Transverse colon (tissue), 4 donors: ENCODE measurements at regions not wholly inside any gene's neighbourhood (a gene's known extent, or its start where the extent isn't known, plus 50 kb on each side); places are given as distances from the start of the nearest gene placed in this dataset.

Source experiments
- DNase-seq: peaks from one replicate; pipeline ENCODE4 v3.0.0-alpha.2; 2019
- H3K27ac ChIP-seq, 4 donors: fragments of 200-600 bp; sonication (generic); 2 replicates each; pipeline ENCODE4 v1.5.1; 2016 to 2018; ENCODE audit warnings: inconsistent platforms in 4 of 4
- H3K27me3 ChIP-seq: fragments of 200-600 bp; sonication (generic); 2 replicates; pipeline ENCODE4 v1.5.1; 2017; ENCODE audit warnings: inconsistent platforms
- H3K36me3 ChIP-seq, 4 donors: fragments of 200-600 bp; sonication (generic); 2 replicates each; pipeline ENCODE4 v1.5.1; 2017 to 2019; ENCODE audit warnings: inconsistent platforms in 4 of 4
- H3K4me1 ChIP-seq, 4 donors: fragments of 200-600 bp; sonication (generic); 2 replicates each; pipeline ENCODE4 v1.5.1; 2017 to 2020; ENCODE audit warnings: inconsistent platforms in 4 of 4
- H3K4me3 ChIP-seq, 4 donors: fragments of 200-600 bp; sonication (generic); 1 replicate in 1 of 4; 2 replicates in 3 of 4; pipeline versions ENCODE4 v1.5.1 to v1.6.1; 2017 to 2019; ENCODE audit warnings: inconsistent platforms in 4 of 4
- H3K9me3 ChIP-seq, 2 donors: fragments of 200-600 bp; sonication (generic); 2 replicates each; pipeline ENCODE4 v1.5.1; 2017 to 2019; ENCODE audit warnings: inconsistent platforms in 2 of 2
- CTCF ChIP-seq, 5 experiments: fragments of 200-600 bp in 3 of 5; fragments of 450-650 bp in 2 of 5; sonication (generic) in 3 of 5; IDR thresholded peaks; 1 replicate in 2 of 5; 2 replicates in 3 of 5; pipeline ENCODE4 v1.5.1; 2016 to 2017; ENCODE audit warnings: antibody characterized with exemption in 5 of 5, inconsistent platforms in 3 of 5, mild to moderate bottlenecking in 2 of 5, moderate library complexity in 1 of 5
- EP300 ChIP-seq: sonication (generic); formaldehyde crosslinking; IDR thresholded peaks from one replicate; pipeline ENCODE4 v1.6.1; 2017; ENCODE audit warnings: antibody characterized with exemption, low read depth
- POLR2A ChIP-seq: fragments of 450-650 bp; IDR thresholded peaks from one replicate; pipeline ENCODE4 v1.6.1; 2016; ENCODE audit warnings: antibody characterized with exemption, mild to moderate bottlenecking, moderate library complexity
- POLR2AphosphoS5 ChIP-seq, 3 donors: sonication (generic); formaldehyde crosslinking; IDR thresholded peaks; one replicate each; pipeline ENCODE4 v1.6.1; 2016; ENCODE audit warnings: antibody characterized with exemption in 3 of 3
- WGBS, 2 donors: methylation state at CpG; one replicate each; pipeline ENCODE4 v1.1.5; 2018; ENCODE audit warnings: low coverage in 1 of 2; 5-methylcytosine and 5-hydroxymethylcytosine counted together
- in situ Hi-C, 4 donors: fragments of 200-750 bp; cut with MboI; loops; one replicate each; pipeline versions ENCODE4 v1.15.0 to v1.15.1; 2017; ENCODE audit warnings: low sequenced_read_pairs in 3 of 4, low pct_ligation_motif_present in 1 of 4, low pct_unique_long_range_greater_than_20kb in 1 of 4
- intact Hi-C: fragments of 100-400 bp; cut with DNase I; formaldehyde crosslinking; loops from one replicate; pipeline ENCODE4 v1.15.1; 2023; ENCODE audit warnings: low total_unique reads

DNA sequence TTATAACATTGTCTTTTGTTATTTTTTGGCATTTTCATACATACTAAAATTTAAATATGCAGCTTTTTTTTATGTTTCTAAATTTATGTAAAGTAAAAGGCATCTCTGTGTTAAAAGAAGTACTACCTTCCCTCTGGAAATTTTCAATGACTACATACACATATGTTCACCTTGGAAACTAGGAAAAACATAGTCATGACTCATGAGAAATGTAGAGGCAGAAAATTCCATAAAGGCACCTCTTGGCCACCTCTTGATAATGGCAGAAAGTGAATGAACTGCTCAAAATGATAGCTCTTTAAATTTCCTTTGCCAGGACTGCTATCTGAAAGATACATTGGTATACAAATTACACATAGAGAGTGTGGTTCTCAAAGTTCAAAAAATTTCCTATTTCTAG, 889.1 kb upstream of the ZEB2 start:
- H3K4me1 ChIP-seq: no peaks in the 10 kb centered on the region
- no peaks in the 10 kb centered on the region for H3K9me3 ChIP-seq
- H3K27ac ChIP-seq: no peak overlapping the region
- no peak overlapping the region for H3K4me3 ChIP-seq
- in situ Hi-C loops (no loop called here), intact Hi-C loops (no loop called here)
- no peaks in the 10 kb centered on the region for H3K36me3 ChIP-seq
- TF ChIP-seq EP300 (no peak), POLR2AphosphoS5 (IDR thresholded peaks at IDR 0.05) (no peak), POLR2A (no peak), CTCF (IDR thresholded peaks at IDR 0.05) (no peak)
- H3K27me3 ChIP-seq: no peaks in the 10 kb centered on the region
- no peak for DNase-seq

- Histone ChIP-seq H3K4me3 (no peak overlapping the region), H3K27ac (no peak overlapping the region), H3K9me3 (no peaks in the 10 kb centered on the region), H3K36me3 (no peaks in the 10 kb centered on the region), H3K4me1 (no peaks in the 10 kb centered on the region), H3K27me3 (no peaks in the 10 kb centered on the region)
- in situ Hi-C loops: no loop called here
- intact Hi-C loops: no loop called here
- WGBS, 2 donors: 53 to 60% methylated on average over 1 of the region's 1 CpG
- TF ChIP-seq POLR2AphosphoS5 (IDR thresholded peaks at IDR 0.05): no peak
- no peak for TF ChIP-seq EP300
- no peak for TF ChIP-seq POLR2A
- TF ChIP-seq CTCF (IDR thresholded peaks at IDR 0.05): no peak
- no peak for DNase-seq
These were observed 884.8 kb upstream of the ZEB2 start for GRCh38 chr2:145404690-145405089.

DNA sequence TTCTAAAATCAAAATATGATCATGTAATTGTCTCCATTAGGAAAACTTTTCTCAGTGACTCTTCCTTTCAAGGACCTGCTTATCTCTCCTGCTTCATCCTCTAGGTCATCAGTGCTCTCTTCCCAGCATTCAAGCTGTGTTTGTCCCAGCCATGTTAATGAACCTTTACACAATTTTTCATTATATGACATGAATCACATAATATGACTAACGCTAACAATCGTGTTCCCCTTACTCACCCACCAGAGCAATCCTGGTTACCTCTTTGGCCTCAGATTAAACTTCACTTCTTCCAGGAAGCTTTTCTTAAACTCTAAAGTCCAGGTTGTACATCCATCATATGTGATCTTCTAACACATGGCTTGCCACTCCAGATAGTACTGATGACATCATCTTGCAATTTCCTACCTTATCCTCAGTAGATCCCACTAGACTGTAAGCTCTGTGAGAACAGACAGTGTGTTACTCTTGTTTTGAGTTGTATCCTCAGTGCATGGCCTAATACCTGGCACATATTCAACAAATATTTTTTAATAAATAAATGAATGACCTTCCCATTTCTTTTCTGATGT, 882.9 kb upstream of the ZEB2 start:
- in situ Hi-C loops: no loop called here
- no peak for TF ChIP-seq EP300
- no peak for TF ChIP-seq CTCF (IDR thresholded peaks at IDR 0.05)
- TF ChIP-seq POLR2A: no peak
- TF ChIP-seq POLR2AphosphoS5 (IDR thresholded peaks at IDR 0.05): no peak
- intact Hi-C loops: no loop called here
- Histone ChIP-seq H3K36me3 (no peaks in the 10 kb centered on the region), H3K27me3 (no peaks in the 10 kb centered on the region), H3K4me3 (no peak overlapping the region), H3K4me1 (no peaks in the 10 kb centered on the region), H3K9me3 (no peaks in the 10 kb centered on the region), H3K27ac (no peak overlapping the region)
- no peak for DNase-seq
- WGBS, 2 donors: 91% methylated on average over 2 of the region's 2 CpGs; no CpG with 5 or more reads in 1 of the 2 donors

DNA sequence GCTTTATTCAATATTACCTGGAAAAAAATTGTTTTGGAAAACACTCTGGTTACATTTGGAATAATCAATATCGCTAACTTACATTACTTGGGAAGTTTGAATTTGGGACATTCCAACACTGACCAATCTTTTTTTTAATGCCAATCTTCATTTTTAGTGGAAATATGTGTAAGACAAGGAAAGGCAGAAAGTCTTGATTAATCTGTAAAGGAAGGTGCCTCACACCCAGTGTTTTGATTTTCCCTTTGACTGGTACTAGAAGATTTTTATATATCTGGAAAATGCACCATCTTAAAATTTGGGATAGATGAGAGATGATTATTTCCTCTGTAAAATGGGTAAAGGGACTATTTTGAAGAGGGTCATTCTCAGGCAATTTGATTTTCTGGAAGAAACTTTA, 879.2 kb upstream of the ZEB2 start:
- in situ Hi-C loops: no loop called here
- intact Hi-C loops: no loop called here
- H3K9me3 ChIP-seq: no peaks in the 10 kb centered on the region
- no peaks in the 10 kb centered on the region for H3K36me3 ChIP-seq
- no peak overlapping the region for H3K27ac ChIP-seq
- 64 to 100% methylated on average over 1 of the region's 1 CpG for WGBS, 2 donors
- TF ChIP-seq EP300: no peak
- TF ChIP-seq POLR2AphosphoS5 (IDR thresholded peaks at IDR 0.05): no peak
- TF ChIP-seq CTCF (IDR thresholded peaks at IDR 0.05): no peak
- TF ChIP-seq POLR2A: no peak
- no peaks in the 10 kb centered on the region for H3K27me3 ChIP-seq
- no peaks in the 10 kb centered on the region for H3K4me1 ChIP-seq
- no peak overlapping the region for H3K4me3 ChIP-seq
- no peak for DNase-seq
